ENCODE measurements at regions not wholly inside any gene's neighbourhood (a gene's known extent, or its start where the extent isn't known, plus 50 kb on each side); places are given as distances from the start of the nearest gene placed in this dataset.

DNA sequence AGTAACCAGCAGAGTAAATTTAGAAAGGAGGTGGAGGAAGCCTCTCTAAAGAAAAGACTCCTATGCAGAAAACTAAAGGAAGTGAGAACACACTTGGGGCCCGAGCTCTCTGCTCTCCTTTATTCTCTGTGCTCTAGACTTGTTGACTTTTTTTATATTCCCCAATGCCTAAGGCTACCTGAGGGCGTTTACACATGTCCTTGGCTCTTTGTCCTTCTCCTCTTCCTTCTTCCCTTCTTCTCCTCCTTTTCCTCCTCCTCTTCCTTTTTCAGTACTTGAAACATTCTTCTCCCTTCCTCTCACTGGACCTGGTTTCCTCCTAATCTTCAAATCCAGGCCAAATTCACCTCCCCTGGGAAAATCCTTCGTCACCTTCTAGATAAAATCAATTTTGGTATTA, 256.4 kb upstream of the TRPC7 start:
- no TSS peak for BruUV-seq (replicated peaks)
- CTCF ChIA-PET, result no interaction called here
- WGBS (ENCODE audit: insufficient coverage, insufficient replicate concordance, low lambda C conversion rate, missing lambda C conversion rate), result 0% methylated on average over 3 of the region's 3 CpGs
- Histone ChIP-seq H3K4me1 (ENCODE audit: control insufficient read depth, insufficient read depth, low read length) (no peaks in the 10 kb centered on the region), H3K79me2 (ENCODE audit: control insufficient read depth, insufficient read depth, low read length) (no peaks in the 10 kb centered on the region), H3K27ac (ENCODE audit: control insufficient read depth, insufficient read depth) (no peak overlapping the region), H3K36me3 (ENCODE audit: control insufficient read depth in 2 of 2, insufficient read depth in 2 of 2, low read length in 1 of 2) (no peaks in the 10 kb centered on the region), H2AFZ (ENCODE audit: control insufficient read depth, low read depth, low read length) (no peak overlapping the region), H3K9me3 (replicated peaks; ENCODE audit: control insufficient read depth, insufficient read depth, low read length) (no peaks in the 10 kb centered on the region), H3K4me3 (no peak overlapping the region), H4K20me1 (ENCODE audit: control insufficient read depth, insufficient read depth) (no peaks in the 10 kb centered on the region), H3K4me2 (ENCODE audit: control insufficient read depth, insufficient read depth) (no peak overlapping the region), H3K9ac (ENCODE audit: control insufficient read depth, insufficient read depth, low read length) (no peak overlapping the region), H3K27me3 (replicated peaks in 1 of 2; ENCODE audit: control insufficient read depth in 2 of 2, insufficient read depth in 2 of 2, low read length in 1 of 2) (no peaks in the 10 kb centered on the region)
- RAD21 ChIA-PET (ENCODE audit: unreplicated experiment), result no interaction called here
- in situ Hi-C loops (cut with MboI), result no loop called here
- FAIRE-seq, result no peak
- no peak for DNase-seq (ENCODE audit: low read depth, low spot score)
- ATAC-seq, result no peak
- POLR2A ChIA-PET, result no interaction called here
- TF ChIP-seq, protein P1, sequence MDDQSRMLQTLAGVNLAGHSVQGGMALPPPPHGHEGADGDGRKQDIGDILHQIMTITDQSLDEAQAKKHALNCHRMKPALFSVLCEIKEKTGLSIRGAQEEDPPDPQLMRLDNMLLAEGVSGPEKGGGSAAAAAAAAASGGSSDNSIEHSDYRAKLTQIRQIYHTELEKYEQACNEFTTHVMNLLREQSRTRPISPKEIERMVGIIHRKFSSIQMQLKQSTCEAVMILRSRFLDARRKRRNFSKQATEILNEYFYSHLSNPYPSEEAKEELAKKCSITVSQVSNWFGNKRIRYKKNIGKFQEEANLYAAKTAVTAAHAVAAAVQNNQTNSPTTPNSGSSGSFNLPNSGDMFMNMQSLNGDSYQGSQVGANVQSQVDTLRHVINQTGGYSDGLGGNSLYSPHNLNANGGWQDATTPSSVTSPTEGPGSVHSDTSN (IDR thresholded peaks at IDR 0.05; ENCODE audit: insufficient replicate concordance, low read depth, low read length), result no peak
- TF ChIP-seq SUPT20H (IDR thresholded peaks at IDR 0.05; ENCODE audit: borderline replicate concordance, control insufficient read depth, low read depth, low read length) (no peak), MAX (IDR thresholded peaks at IDR 0.05; ENCODE audit: low read depth, low read length) (no peak), ATF2 (IDR thresholded peaks at IDR 0.05; ENCODE audit: low read length) (no peak), TARDBP (IDR thresholded peaks at IDR 0.05; ENCODE audit: borderline replicate concordance) (no peak), SUZ12 (IDR thresholded peaks at IDR 0.05; ENCODE audit: unreplicated experiment) (no peak), ZZZ3 (IDR thresholded peaks at IDR 0.05; ENCODE audit: control insufficient read depth, insufficient read length, low read depth) (no peak), NFYB (IDR thresholded peaks at IDR 0.05; ENCODE audit: insufficient read depth, low read depth, low read length) (no peak), SREBF2 (IDR thresholded peaks at IDR 0.05; ENCODE audit: low read length) (no peak), BCLAF1 (IDR thresholded peaks at IDR 0.05) (no peak), ESRRA (IDR thresholded peaks at IDR 0.05; ENCODE audit: low read length) (no peak), ZNF217 (IDR thresholded peaks at IDR 0.05) (no peak), POLR2AphosphoS5 (IDR thresholded peaks at IDR 0.05; ENCODE audit: low read length) (no peak), NFXL1 (IDR thresholded peaks at IDR 0.05; ENCODE audit: borderline replicate concordance) (no peak), RFX5 (IDR thresholded peaks at IDR 0.05; ENCODE audit: low read depth, low read length) (no peak), TAF1 (IDR thresholded peaks at IDR 0.05; ENCODE audit: borderline replicate concordance, low read depth, low read length) (no peak)
- TF ChIP-seq, protein P2, sequence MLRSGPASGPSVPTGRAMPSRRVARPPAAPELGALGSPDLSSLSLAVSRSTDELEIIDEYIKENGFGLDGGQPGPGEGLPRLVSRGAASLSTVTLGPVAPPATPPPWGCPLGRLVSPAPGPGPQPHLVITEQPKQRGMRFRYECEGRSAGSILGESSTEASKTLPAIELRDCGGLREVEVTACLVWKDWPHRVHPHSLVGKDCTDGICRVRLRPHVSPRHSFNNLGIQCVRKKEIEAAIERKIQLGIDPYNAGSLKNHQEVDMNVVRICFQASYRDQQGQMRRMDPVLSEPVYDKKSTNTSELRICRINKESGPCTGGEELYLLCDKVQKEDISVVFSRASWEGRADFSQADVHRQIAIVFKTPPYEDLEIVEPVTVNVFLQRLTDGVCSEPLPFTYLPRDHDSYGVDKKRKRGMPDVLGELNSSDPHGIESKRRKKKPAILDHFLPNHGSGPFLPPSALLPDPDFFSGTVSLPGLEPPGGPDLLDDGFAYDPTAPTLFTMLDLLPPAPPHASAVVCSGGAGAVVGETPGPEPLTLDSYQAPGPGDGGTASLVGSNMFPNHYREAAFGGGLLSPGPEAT (IDR thresholded peaks at IDR 0.05; ENCODE audit: low read depth), result no peak
- SMC1A ChIA-PET (ENCODE audit: uncharacterized antibody, unreplicated experiment), result no interaction called here
- intact Hi-C loops (cut with micrococcal nuclease; ENCODE audit: unreplicated experiment), result no loop called here

Data from GM12878 (cell line).